Osteoblast (primary cell): ENCODE measurements at regions not wholly inside any gene's neighbourhood (a gene's known extent, or its start where the extent isn't known, plus 50 kb on each side); places are given as distances from the start of the nearest gene placed in this dataset.

Source experiments
- DNase-seq: peaks from one replicate; pipeline ENCODE4 v3.0.0; 2011; ENCODE audit warnings: low spot score, mixed read lengths; ENCODE audit not compliant: insufficient read length; ENCODE audit errors: missing footprints
- H2AFZ ChIP-seq: 2 replicates; pipeline ENCODE4 v1.6.0; 2011; ENCODE audit warnings: mild to moderate bottlenecking, low read length
- H3K27ac ChIP-seq: 2 replicates; pipeline ENCODE4 v1.5.1; 2011; ENCODE audit warnings: mild to moderate bottlenecking, low read depth, low read length, moderate library complexity
- H3K27me3 ChIP-seq: 2 replicates; pipeline ENCODE4 v1.6.0; 2012; ENCODE audit warnings: mild to moderate bottlenecking, control low read depth, inconsistent platforms, low read length, moderate library complexity; ENCODE audit not compliant: insufficient read depth
- H3K36me3 ChIP-seq: 2 replicates; pipeline ENCODE4 v1.5.1; 2011; ENCODE audit warnings: mild to moderate bottlenecking, low read length, control low read depth, moderate library complexity; ENCODE audit not compliant: insufficient read depth
- H3K4me1 ChIP-seq: 2 replicates; pipeline ENCODE4 v1.5.1; 2011; ENCODE audit warnings: mild to moderate bottlenecking, low read length, control low read depth, moderate library complexity; ENCODE audit not compliant: insufficient read depth
- H3K4me2 ChIP-seq: 2 replicates; pipeline ENCODE4 v1.6.0; 2011; ENCODE audit warnings: mild to moderate bottlenecking, low read length; ENCODE audit not compliant: insufficient read depth
- H3K4me3 ChIP-seq: fragments of 200-600 bp; sonication (generic); 3 replicates; pipeline ENCODE4 v1.5.1; 2012; ENCODE audit warnings: mild to moderate bottlenecking, low read length, inconsistent platforms; ENCODE audit not compliant: insufficient read depth
- H3K79me2 ChIP-seq: 2 replicates; pipeline ENCODE4 v1.6.0; 2012; ENCODE audit warnings: mild to moderate bottlenecking, low read length, control low read depth, inconsistent platforms; ENCODE audit not compliant: insufficient read depth
- H3K9me3 ChIP-seq: 2 replicates; pipeline ENCODE4 v1.5.1; 2011; ENCODE audit warnings: low read depth, low read length, control low read depth
- H4K20me1 ChIP-seq: 2 replicates; pipeline ENCODE4 v1.6.0; 2012; ENCODE audit warnings: mild to moderate bottlenecking, low read length, control low read depth; ENCODE audit not compliant: insufficient read depth
- TF ChIP-seq, protein P1 (sequence below): IDR thresholded peaks from 2 replicates; pipeline ENCODE4 v1.5.1; 2011; ENCODE audit warnings: mild to moderate bottlenecking, low read depth, low read length, moderate library complexity; ENCODE audit errors: extremely low read depth

DNA sequence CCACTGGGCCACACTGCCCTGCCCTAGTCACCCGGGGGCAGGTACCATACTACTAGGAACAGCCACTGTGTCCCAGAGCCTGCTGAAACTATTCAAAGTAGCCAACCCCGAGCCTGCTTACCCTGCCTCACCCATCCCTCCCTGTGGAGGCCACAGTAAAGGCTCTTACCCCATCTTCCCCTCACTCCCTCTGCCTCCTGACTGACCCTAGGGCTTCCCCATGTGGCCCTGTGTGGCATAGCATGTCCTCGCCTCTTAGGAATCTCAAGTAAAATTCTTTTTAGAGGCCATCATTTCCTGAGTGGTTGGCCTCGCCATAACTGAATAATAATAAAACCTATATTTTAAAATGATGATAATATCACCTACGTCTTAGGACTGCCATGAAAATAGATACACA, 112.2 kb upstream of the SLC6A11 start:
- Histone ChIP-seq H3K4me2 (no peak overlapping the region), H3K27me3 (peaks cover 41% of the 10 kb centered on the region), H3K36me3 (no peaks in the 10 kb centered on the region), H3K79me2 (no peaks in the 10 kb centered on the region), H3K9me3 (no peaks in the 10 kb centered on the region), H3K27ac (no peak overlapping the region), H4K20me1 (no peaks in the 10 kb centered on the region), H3K4me3 (no peak overlapping the region), H2AFZ (no peak overlapping the region), H3K4me1 (no peaks in the 10 kb centered on the region)
- TF ChIP-seq, protein P1, sequence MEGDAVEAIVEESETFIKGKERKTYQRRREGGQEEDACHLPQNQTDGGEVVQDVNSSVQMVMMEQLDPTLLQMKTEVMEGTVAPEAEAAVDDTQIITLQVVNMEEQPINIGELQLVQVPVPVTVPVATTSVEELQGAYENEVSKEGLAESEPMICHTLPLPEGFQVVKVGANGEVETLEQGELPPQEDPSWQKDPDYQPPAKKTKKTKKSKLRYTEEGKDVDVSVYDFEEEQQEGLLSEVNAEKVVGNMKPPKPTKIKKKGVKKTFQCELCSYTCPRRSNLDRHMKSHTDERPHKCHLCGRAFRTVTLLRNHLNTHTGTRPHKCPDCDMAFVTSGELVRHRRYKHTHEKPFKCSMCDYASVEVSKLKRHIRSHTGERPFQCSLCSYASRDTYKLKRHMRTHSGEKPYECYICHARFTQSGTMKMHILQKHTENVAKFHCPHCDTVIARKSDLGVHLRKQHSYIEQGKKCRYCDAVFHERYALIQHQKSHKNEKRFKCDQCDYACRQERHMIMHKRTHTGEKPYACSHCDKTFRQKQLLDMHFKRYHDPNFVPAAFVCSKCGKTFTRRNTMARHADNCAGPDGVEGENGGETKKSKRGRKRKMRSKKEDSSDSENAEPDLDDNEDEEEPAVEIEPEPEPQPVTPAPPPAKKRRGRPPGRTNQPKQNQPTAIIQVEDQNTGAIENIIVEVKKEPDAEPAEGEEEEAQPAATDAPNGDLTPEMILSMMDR: peak; percentile 67
- peak; percentile 89 for DNase-seq

DNA sequence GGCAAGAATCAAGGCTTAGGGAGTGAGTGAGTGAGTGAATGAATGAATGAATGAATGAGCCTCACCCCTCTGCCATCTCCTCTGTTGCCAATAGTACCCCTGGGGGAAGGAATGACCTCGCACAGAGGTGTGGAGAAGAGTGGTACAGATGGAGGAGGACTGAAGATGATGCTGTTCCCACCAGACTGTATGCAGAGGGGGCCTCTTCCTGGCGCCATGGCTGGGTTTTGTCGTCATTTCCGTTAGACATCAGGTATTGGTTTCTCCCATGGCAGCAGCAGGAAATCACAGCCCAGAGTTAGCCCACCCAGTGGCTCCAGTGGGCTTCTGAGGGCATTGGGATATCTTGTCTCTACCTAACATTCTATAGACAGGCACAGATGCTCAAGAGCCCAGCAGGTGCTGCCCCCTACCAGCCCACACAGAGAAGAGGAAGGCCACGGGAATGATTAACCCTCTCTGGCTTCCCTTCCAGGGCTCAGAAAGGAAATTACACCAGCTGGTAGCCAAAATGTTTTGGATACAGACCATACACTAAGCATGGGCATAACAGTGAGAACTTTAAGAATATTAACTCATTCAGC, 109.8 kb upstream of the SLC6A11 start:
- Histone ChIP-seq H3K27ac (no peak overlapping the region), H4K20me1 (no peaks in the 10 kb centered on the region)

DNA sequence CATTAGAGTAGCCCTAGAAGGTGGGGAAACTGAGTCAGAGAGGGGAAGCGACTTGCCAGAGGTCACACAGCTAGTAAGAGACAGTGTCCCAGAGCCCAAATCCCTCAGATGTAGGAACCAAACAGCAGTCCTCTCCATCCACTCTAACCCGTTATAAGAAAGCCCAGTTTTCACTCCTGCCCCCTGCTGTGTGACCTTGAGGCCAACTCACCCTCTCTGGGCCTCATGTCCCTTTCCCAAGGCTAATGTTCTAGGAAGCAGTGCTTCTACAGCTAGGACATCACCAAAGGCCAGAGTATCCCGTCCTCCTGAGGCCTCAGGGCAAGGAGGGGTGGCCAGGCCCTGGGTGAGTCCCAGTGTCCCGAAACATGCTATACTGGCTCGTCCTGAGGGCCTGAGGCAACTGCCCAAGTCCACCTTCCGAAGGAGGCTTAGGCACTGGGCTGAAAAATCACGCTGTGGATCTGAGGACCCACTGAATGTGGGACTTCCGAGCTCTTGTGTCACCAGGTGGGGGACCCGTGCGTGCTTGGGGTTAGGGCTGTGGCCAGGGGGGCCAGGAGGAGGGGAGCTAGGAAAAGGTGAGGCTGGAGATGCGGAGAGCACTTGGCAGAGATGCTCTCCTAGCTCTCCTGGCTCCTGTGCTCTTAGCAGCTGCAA, 109.2 kb upstream of the SLC6A11 start:
- no peak overlapping the region for H3K4me3 ChIP-seq
- H4K20me1 ChIP-seq: no peaks in the 10 kb centered on the region
- H3K79me2 ChIP-seq: no peaks in the 10 kb centered on the region
- no peak overlapping the region for H2AFZ ChIP-seq
- H3K36me3 ChIP-seq: no peaks in the 10 kb centered on the region
- TF ChIP-seq, protein P1: no peak
- no peaks in the 10 kb centered on the region for H3K9me3 ChIP-seq
- H3K4me1 ChIP-seq: no peaks in the 10 kb centered on the region
- no peak overlapping the region for H3K4me2 ChIP-seq
- H3K27me3 ChIP-seq: peaks cover 56% of the 10 kb centered on the region
- no peak overlapping the region for H3K27ac ChIP-seq
- DNase-seq: peak; percentile 65

More for the DNA sequence above, 109.8 kb upstream of the SLC6A11 start:
- Histone ChIP-seq H2AFZ (no peak overlapping the region), H3K9me3 (no peaks in the 10 kb centered on the region), H3K36me3 (no peaks in the 10 kb centered on the region), H3K4me1 (no peaks in the 10 kb centered on the region), H3K79me2 (no peaks in the 10 kb centered on the region), H3K4me3 (no peak overlapping the region), H3K4me2 (no peak overlapping the region), H3K27me3 (peaks cover 54% of the 10 kb centered on the region)
- peak; percentile 59 for DNase-seq
- TF ChIP-seq, protein P1: no peak

DNA sequence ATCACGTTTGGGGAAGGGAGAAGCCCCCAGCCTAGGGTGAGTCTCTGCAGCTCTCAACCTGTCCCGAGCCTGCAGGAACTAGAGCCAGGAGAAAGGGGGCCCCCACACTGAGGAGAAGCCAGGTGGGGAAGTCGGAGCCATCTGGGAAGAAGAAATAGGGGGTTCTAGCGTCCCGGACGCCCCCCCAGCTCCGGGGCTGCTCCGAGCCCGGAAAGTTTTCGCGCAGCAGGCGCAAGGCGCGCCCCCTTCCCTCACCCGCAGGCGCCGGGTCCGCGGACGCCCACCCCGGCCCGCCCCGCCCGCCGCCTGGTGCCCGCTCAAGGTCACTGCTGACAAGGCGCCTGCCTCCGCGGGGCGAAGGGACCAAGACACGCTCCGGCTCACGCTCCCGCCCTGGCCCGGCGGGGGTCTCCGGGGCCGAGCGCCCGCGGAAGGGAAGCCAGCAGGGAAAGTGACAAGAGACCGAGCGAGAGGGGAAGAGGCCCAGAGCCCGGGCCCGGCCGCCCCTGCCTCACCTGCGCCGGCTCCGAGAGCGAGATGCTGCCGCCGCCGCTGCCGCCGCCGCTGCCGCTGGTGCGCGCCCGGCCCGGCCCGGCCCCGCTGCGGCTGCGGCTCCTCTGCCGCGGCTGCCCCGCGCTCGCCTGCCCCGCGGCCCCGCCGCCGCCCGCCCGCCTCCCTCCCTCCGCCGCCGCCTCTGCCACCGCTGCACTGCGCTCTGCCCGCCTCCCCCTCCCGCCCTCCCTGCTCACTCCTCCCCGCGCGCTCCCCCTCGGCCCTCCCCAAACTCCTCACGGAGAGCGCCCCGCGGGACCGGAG, 108.4 kb upstream of the SLC6A11 start:
- TF ChIP-seq, protein P1: no peak
- Histone ChIP-seq H3K4me1 (no peaks in the 10 kb centered on the region), H3K27ac (no peak overlapping the region), H3K4me3 (no peak overlapping the region), H3K9me3 (no peaks in the 10 kb centered on the region), H3K4me2 (no peak overlapping the region), H3K27me3 (peaks cover 55% of the 10 kb centered on the region), H4K20me1 (no peaks in the 10 kb centered on the region), H2AFZ (no peak overlapping the region), H3K36me3 (no peaks in the 10 kb centered on the region), H3K79me2 (no peaks in the 10 kb centered on the region)
- DNase-seq: no peak
